ENCODE measurements at regions not wholly inside any gene's neighbourhood (a gene's known extent, or its start where the extent isn't known, plus 50 kb on each side); places are given as distances from the start of the nearest gene placed in this dataset.

DNA sequence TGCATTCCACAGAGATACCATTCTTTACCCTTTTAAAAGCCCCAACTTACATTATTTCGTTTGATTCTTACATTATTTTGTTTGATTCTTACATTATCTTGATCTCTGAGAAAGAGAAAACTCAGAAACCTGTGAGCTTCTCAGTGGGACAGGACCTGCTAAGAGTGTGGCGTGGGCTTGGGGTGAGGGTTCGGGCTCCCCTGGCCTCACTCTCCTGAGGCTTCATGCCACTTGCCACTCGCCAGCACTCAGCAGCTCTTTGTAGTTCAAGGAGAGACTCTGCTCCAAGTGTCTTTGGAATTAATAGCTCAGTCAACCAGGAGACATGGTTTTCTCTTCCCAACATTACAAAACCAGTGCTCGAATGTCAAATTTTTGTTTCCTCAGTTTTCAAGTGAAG is 132.4 kb upstream of the RGS17 start:
- no peaks in the 10 kb centered on the region for H3K27me3 Mint-ChIP-seq (ENCODE audit: insufficient read depth, unreplicated experiment)
- DNase-seq (ENCODE audit: unreplicated experiment) = no peak
- no peak for TF ChIP-seq CTCF (IDR thresholded peaks at IDR 0.05; ENCODE audit: unreplicated experiment)
- no peaks in the 10 kb centered on the region for H3K36me3 Mint-ChIP-seq (ENCODE audit: insufficient read depth, unreplicated experiment)
- H3K4me1 Mint-ChIP-seq (ENCODE audit: insufficient read depth, unreplicated experiment) = no peaks in the 10 kb centered on the region
- intact Hi-C loops (cut with micrococcal nuclease) = no loop called here
- H3K9me3 Mint-ChIP-seq (ENCODE audit: unreplicated experiment) = no peaks in the 10 kb centered on the region
- ChIA-PET CTCF (interaction anchor here (0.7 kb wide), 1 partner anchor 688 kb away, joined by 3 read pairs; no protein-coding TSS in a partner anchor), POLR2A (no interaction called here)
- no peak overlapping the region for H3K27ac Mint-ChIP-seq (ENCODE audit: low read depth, unreplicated experiment)
- no TSS peak for BruUV-seq (replicated peaks)
- H3K4me3 Mint-ChIP-seq (ENCODE audit: unreplicated experiment) = no peak overlapping the region

GRCh38 chr6:153251326-153251725 is 120.2 kb upstream of the RGS17 start:
- H3K27me3 Mint-ChIP-seq (ENCODE audit: insufficient read depth, unreplicated experiment) = no peaks in the 10 kb centered on the region
- no peaks in the 10 kb centered on the region for H3K36me3 Mint-ChIP-seq (ENCODE audit: insufficient read depth, unreplicated experiment)

GRCh38 chr6:153237670-153238069 is 106.6 kb upstream of the RGS17 start:
- DNase-seq (ENCODE audit: unreplicated experiment) = no peak
- Mint-ChIP-seq H3K27me3 (ENCODE audit: insufficient read depth, unreplicated experiment) (no peaks in the 10 kb centered on the region), H3K36me3 (ENCODE audit: insufficient read depth, unreplicated experiment) (no peaks in the 10 kb centered on the region), H3K4me1 (ENCODE audit: insufficient read depth, unreplicated experiment) (no peaks in the 10 kb centered on the region), H3K9me3 (ENCODE audit: unreplicated experiment) (peaks cover 11% of the 10 kb centered on the region), H3K4me3 (ENCODE audit: unreplicated experiment) (no peak overlapping the region), H3K27ac (ENCODE audit: low read depth, unreplicated experiment) (no peak overlapping the region)
- no TSS peak for BruUV-seq (replicated peaks)
- ChIA-PET POLR2A (no interaction called here), CTCF (interaction anchor here (0.6 kb wide), 1 partner anchor 12 kb away, joined by 3 read pairs; no protein-coding TSS in a partner anchor)
- intact Hi-C loops (cut with micrococcal nuclease) = loop anchor here (10.0 kb wide), 1 partner anchor 917 kb away; no protein-coding TSS in a partner anchor
- TF ChIP-seq CTCF (IDR thresholded peaks at IDR 0.05; ENCODE audit: unreplicated experiment) = no peak

More at GRCh38 chr6:153251326-153251725, 120.2 kb upstream of the RGS17 start:
- no peak for DNase-seq (ENCODE audit: unreplicated experiment)
- intact Hi-C loops (cut with micrococcal nuclease) = no loop called here
- ChIA-PET CTCF (interaction anchor here (0.7 kb wide), 1 partner anchor 24 kb away, joined by 4 read pairs; no protein-coding TSS in a partner anchor), POLR2A (no interaction called here)
- Mint-ChIP-seq H3K4me1 (ENCODE audit: insufficient read depth, unreplicated experiment) (no peaks in the 10 kb centered on the region), H3K27ac (ENCODE audit: low read depth, unreplicated experiment) (no peak overlapping the region), H3K4me3 (ENCODE audit: unreplicated experiment) (no peak overlapping the region), H3K9me3 (ENCODE audit: unreplicated experiment) (no peaks in the 10 kb centered on the region)
- TF ChIP-seq CTCF (IDR thresholded peaks at IDR 0.05; ENCODE audit: unreplicated experiment) = no peak
- no TSS peak for BruUV-seq (replicated peaks)

- H3K4me1 Mint-ChIP-seq (ENCODE audit: insufficient read depth, unreplicated experiment) = peaks cover 4% of the 10 kb centered on the region
- POLR2A ChIA-PET = interaction anchor here (0.8 to 1.8 kb wide), 2 partner anchors 322 to 497 kb away, joined by 3 to 4 read pairs; no protein-coding TSS in a partner anchor
- intact Hi-C loops (cut with micrococcal nuclease) = loop anchor here (1.0 to 10.0 kb wide), 8 partner anchors 81 to 1046 kb away; no protein-coding TSS in a partner anchor
- no TSS peak for BruUV-seq (replicated peaks)
- H3K4me3 Mint-ChIP-seq (ENCODE audit: unreplicated experiment) = no peak overlapping the region
- no peaks in the 10 kb centered on the region for H3K36me3 Mint-ChIP-seq (ENCODE audit: insufficient read depth, unreplicated experiment)
- CTCF ChIA-PET = interaction anchor here (0.6 to 4.1 kb wide), 36 partner anchors 10 to 1007 kb away, joined by 3 to 23 read pairs (median 4); no protein-coding TSS in a partner anchor
- no peaks in the 10 kb centered on the region for H3K27me3 Mint-ChIP-seq (ENCODE audit: insufficient read depth, unreplicated experiment)
- no peaks in the 10 kb centered on the region for H3K9me3 Mint-ChIP-seq (ENCODE audit: unreplicated experiment)
- TF ChIP-seq CTCF (IDR thresholded peaks at IDR 0.05; ENCODE audit: unreplicated experiment) = peak; percentile 92
- no peak overlapping the region for H3K27ac Mint-ChIP-seq (ENCODE audit: low read depth, unreplicated experiment)
- DNase-seq (ENCODE audit: unreplicated experiment) = peak; percentile 74
These were observed 100.1 kb upstream of the RGS17 start for GRCh38 chr6:153231048-153231646.

Measured in MCF 10A (cell line).